ENCODE measurements at regions not wholly inside any gene's neighbourhood (a gene's known extent, or its start where the extent isn't known, plus 50 kb on each side); places are given as distances from the start of the nearest gene placed in this dataset.
"Not testable (repeated sequence)": the region's sequence is repeated elsewhere in the genome, so short reads cannot be mapped to it uniquely, and the experiment has no call there.

GRCh38 chr5:82532075-82532474, 253.9 kb upstream of the RPS23 start:
- not testable (repeated sequence) for DNase-seq

DNA sequence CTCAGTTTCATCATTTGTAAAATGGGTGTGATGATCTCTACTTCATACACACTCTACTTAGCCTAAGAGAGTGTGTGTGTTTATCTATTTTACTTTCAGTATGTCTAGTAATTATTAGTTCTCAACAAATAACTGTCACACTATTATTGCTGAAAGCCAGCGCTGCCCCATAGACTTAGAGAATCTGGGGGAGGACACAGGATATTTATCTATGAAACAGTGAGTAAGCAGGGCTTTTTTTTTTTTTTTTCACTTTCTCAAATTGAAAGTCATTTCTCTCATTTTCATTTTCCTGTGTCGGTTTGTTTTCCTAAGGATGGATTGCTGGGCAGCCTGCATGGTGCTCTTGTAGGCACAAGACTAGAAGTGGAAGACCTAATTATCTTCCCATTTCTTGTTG, 248.4 kb upstream of the RPS23 start:
- no peak for DNase-seq

GRCh38 chr5:82525626-82526025, 247.5 kb upstream of the RPS23 start:
- DNase-seq: peak; percentile 5

- no peak for DNase-seq
These were observed 245.5 kb upstream of the RPS23 start for GRCh38 chr5:82523633-82524032.

- no peak for DNase-seq
These were observed 244.7 kb upstream of the RPS23 start for GRCh38 chr5:82522897-82523296.

- no peak for DNase-seq
These were observed 243.4 kb upstream of the RPS23 start for GRCh38 chr5:82521431-82522051.

- no peak for DNase-seq
These were observed 241.4 kb upstream of the RPS23 start for GRCh38 chr5:82519558-82519957.

- no peak for DNase-seq
These were observed 239.5 kb upstream of the RPS23 start for GRCh38 chr5:82517544-82518075.

- no peak for DNase-seq
These were observed 235.6 kb upstream of the RPS23 start for GRCh38 chr5:82513738-82514137.

GRCh38 chr5:82512025-82512424, 233.9 kb upstream of the RPS23 start:
- no peak for DNase-seq

GRCh38 chr5:82511134-82511533, 233.0 kb upstream of the RPS23 start:
- no peak for DNase-seq

DNA sequence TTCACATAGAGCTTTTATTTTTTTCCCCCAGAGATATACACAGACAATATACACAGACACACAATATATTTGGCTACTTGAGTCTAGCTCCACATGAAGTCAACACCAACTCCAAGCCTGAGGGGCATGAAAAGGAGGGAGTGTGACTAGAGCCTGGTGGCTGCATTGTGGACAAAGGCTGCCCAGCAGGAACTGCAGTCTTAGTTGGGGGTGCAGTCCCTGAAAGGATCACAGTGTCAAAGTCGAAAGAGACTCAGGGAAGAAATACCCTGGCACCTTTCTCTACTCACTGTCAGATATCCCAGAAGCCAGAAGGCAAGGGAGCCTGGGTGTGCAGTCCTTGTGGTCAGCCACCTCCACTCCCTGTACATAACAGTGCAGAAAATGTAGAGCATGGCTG, 231.6 kb upstream of the RPS23 start:
- no peak for DNase-seq

DNA sequence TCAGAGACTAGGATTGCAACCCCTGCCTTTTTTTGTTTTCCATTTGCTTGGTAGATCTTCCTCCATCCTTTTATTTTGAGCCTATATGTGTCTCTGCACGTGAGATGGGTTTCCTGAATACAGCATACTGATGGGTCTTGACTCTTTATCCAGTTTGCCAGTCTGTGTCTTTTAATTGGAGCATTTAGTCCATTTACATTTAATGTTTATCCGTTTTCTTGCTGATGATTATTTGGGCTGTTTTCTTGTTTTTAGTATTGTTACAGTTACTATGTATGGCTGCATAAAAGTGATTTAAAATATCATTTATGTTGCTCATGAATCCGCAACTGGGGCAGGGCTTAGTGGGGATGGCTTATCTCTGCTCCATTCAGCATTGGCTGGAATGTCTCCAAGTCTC, 228.2 kb upstream of the RPS23 start:
- not testable (repeated sequence) for DNase-seq

- no peak for DNase-seq
These were observed 221.6 kb upstream of the RPS23 start for GRCh38 chr5:82499725-82500244.

- DNase-seq: no peak
These were observed 219.1 kb upstream of the RPS23 start for GRCh38 chr5:82497242-82497641.

DNA sequence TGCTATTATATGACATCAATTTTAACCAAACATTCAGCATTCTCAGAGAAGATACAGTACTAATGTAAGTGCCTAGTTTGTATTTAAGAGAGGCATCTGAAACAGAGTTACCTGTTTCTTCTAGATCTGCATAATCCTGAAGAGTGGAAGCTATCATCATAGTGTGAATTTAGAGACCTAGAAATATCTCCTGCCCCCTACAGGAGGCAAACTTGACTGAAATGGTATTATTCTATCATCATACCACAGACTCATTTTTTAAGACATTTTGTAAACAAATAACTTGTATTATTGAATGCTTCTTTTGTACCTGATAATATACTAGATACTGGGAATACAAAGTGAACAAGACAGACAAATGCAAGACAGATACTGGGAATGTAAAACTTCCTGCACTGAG, 216.8 kb upstream of the RPS23 start:
- peak; percentile 9 for DNase-seq

DNA sequence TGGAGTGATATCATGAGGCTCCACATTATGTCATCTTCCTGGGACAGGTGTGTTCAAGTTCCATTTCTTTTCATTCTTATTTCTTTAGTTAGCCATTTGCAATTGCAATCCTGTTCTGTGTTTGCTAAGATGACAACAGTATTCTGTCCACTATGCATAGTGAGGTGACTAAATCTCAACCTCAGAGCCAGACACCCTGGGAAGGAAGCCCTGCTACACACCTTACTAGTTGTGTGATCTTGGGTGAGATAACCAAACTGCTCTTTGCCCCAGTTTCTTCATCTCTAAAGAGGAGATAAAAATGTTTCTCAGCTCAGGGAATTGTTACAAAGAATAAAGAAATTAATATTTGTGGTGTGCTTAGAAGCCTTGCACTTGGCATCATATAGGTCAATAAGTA, 215.1 kb upstream of the RPS23 start:
- no peak for DNase-seq

GRCh38 chr5:82491397-82491796, 213.2 kb upstream of the RPS23 start:
- no peak for DNase-seq

GRCh38 chr5:82489683-82490082, 211.5 kb upstream of the RPS23 start:
- no peak for DNase-seq

- no peak for DNase-seq
These were observed 209.0 kb upstream of the RPS23 start for GRCh38 chr5:82487131-82487530.

GRCh38 chr5:82480331-82480730, 202.2 kb upstream of the RPS23 start:
- no peak for DNase-seq

- DNase-seq: no peak
These were observed 198.0 kb upstream of the RPS23 start for GRCh38 chr5:82476155-82476554.

DNA sequence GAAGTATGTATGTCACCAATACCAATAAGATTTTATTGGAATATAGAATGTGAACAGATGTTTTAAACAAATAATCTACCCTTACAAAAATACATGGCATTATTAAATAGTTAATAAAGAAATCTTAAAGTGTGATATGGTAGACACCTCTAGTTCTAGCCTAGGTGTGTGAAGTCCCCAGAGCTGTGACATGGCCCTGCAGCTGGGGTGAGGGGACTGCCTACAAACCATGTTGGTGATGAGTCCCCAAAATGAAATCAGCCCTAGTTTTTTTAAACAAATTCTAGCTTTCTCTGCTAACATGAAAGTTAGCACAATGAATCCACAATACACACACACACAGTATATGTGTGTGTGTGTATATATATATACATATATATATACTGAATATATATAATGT, 195.1 kb upstream of the RPS23 start:
- no peak for DNase-seq

DNA sequence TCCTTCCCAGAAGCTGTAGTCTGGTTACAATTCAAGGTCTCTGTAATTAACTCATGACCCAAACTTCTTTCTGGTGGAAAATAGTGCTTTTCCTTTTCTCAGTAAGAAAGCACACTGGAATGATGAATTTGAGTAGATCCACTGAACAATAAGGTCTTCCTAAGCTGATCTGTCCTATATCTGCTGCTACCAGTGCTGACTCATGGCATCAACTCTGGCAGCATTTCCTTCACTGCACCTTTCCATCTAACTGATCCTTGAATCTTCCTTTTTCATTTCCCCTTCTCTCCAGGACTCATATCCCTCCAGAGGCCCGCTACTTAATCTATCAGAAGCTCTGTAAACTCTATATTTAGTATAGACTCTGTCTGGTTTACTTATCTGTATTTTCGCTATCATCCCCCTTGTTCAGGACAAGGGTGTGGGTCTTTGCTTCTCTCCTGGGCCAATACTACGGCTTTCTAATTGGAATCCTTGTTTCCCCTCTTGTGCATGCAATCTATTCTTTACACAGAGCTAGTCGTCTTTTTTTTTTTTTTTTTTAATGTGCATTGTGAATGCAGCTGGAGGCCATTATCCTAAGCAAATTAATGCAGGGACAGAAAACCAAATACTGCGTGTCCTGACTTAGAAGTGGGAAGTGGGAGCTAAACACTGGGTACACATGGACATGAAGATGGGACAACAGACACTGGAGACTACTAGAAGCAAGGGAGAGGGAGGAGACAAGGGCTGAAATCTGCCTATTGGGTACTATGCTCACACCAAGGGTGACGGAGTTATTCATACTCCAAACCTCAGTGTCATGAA, 192.2 kb upstream of the RPS23 start:
- peak; percentile 2 for DNase-seq

All from fibroblast of skin of right biceps (primary cell).